GM13977 (cell line): ENCODE measurements at regions not wholly inside any gene's neighbourhood (a gene's known extent, or its start where the extent isn't known, plus 50 kb on each side); places are given as distances from the start of the nearest gene placed in this dataset.

Experiments
- DNase-seq: peaks from one replicate; pipeline ENCODE4 v3.0.0; 2012; ENCODE audit warnings: low spot score
- CTCF ChIP-seq: IDR thresholded peaks from 2 replicates; pipeline ENCODE4 v1.5.1; 2012; ENCODE audit warnings: mild to moderate bottlenecking, control low read depth; ENCODE audit not compliant: insufficient read depth; ENCODE audit errors: extremely low read depth, missing control alignments
- in situ Hi-C: fragments of 300-500 bp; cut with MboI; formaldehyde crosslinking; loops from one replicate; pipeline ENCODE4 v1.12.0; 2022; ENCODE audit warnings: low sequenced_read_pairs, low pct_unique_long_range_greater_than_20kb, mixed read lengths, inconsistent platforms; ENCODE audit not compliant: unreplicated experiment

GRCh38 chr2:11940799-11941198, 194.4 kb downstream of the LPIN1 start:
- no peak for TF ChIP-seq CTCF
- no peak for DNase-seq
- in situ Hi-C loops = no loop called here

DNA sequence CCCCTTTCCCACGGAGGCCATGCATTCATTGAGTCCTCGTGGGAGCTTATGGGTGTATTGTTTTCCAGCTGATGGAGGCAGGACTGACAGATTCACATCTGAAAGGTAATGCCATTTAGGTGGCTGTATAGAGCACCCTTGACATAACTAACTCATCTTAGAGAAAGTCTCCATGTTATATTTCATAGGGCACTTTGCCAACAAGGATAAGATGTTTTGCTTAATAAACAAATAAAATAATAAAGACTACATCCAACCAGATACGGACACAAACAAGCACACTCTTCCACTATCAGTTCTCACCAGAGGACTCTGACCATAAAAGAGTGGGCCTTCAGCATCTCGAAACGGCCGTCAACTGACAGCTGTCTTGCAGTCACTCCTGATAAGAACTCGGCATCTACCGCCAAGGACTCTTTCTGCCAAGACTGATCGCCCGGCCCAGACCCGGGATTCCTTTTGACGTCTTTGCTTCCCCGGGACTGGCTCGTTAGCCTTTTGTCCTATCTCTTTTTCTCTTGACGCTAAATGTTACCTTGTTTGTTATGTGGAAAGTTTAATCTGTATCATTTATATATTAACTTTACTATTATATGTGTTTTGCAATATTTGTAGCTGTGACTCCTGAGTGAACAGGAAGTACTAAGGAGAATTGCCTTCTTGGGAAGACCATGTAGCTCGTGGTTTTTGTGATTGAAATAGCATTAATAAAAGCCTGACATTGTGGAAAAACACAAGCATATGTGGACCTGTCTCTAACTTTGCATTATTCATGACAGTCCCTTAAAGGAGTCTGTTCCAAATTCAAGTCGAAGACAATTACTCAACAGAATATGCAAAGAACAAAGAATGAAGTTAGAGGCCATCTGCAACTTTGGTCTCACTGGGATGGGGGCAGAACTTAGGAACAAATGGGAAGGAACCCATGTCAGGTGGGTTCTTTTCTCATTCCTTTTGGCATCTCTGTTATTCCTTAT, 195.1 kb downstream of the LPIN1 start:
- in situ Hi-C loops = no loop called here
- DNase-seq = no peak
- no peak for TF ChIP-seq CTCF

GRCh38 chr2:11942178-11942569, 195.7 kb downstream of the LPIN1 start:
- in situ Hi-C loops = no loop called here
- no peak for DNase-seq
- TF ChIP-seq CTCF = no peak

- no peak for TF ChIP-seq CTCF
- in situ Hi-C loops = no loop called here
- DNase-seq = no peak
Observed at GRCh38 chr2:11944311-11944710, 197.9 kb downstream of the LPIN1 start.

- in situ Hi-C loops = no loop called here
- no peak for TF ChIP-seq CTCF
- DNase-seq = no peak
Observed at GRCh38 chr2:11945139-11946126, 199.0 kb downstream of the LPIN1 start.

DNA sequence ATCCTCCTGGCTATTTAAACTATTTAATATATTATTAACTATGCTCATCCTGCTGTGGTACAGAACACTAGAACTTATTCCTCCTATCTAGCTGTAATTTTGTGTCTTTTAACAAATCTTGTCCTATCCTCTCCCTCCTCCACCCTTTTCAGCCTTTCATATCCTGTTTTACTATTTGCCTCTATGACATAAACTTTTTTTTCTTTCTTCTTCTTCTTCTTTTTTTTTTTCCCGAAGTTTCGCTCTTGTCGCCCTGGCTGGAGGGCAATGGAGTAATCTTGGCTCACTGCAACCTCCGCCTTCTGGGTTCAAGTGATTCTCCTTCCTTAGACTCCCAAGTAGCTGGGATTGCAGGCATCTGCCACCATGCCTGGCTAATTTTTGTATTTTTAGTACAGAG, 201.5 kb downstream of the LPIN1 start:
- no peak for TF ChIP-seq CTCF
- in situ Hi-C loops = no loop called here
- no peak for DNase-seq
